WTC11 (cell line): ENCODE measurements at regions not wholly inside any gene's neighbourhood (a gene's known extent, or its start where the extent isn't known, plus 50 kb on each side); places are given as distances from the start of the nearest gene placed in this dataset.

ENCODE experiments used
- ATAC-seq: fragments of 200-7000 bp; cut with Tn5 transposase; 2 replicates; pipeline ENCODE4 v1.10.0; 2021; ENCODE audit warnings: mild to moderate bottlenecking, moderate library complexity
- CTCF ChIA-PET: fragments of 300-600 bp; sonication (Branson Sonifier 250); formaldehyde crosslinking; loops from one replicate; lab custom pipeline; 2021; ENCODE audit warnings: antibody characterized with exemption; lab: Charles Lee
- POLR2A ChIA-PET: fragments of 350-600 bp; sonication (Branson Sonifier 250); formaldehyde crosslinking; loops from one replicate; lab custom pipeline; 2021; ENCODE audit warnings: antibody characterized with exemption; lab: Charles Lee
- DNase-seq: peaks from one replicate; pipeline ENCODE4 v3.0.0; 2021; ENCODE audit warnings: low spot score
- H3K27ac Mint-ChIP-seq: 2 replicates; pipeline ENCODE4 v1.8.0; 2021; ENCODE audit warnings: mixed read lengths
- H3K27me3 Mint-ChIP-seq: 2 replicates; pipeline ENCODE4 v1.8.0; 2021; ENCODE audit warnings: low read depth, mild to moderate bottlenecking, moderate library complexity, mixed read lengths
- H3K36me3 Mint-ChIP-seq: 2 replicates; pipeline ENCODE4 v1.8.0; 2021; ENCODE audit warnings: mixed read lengths
- H3K4me1 Mint-ChIP-seq: 2 replicates; pipeline ENCODE4 v1.8.0; 2022; ENCODE audit warnings: mixed read lengths
- H3K4me3 Mint-ChIP-seq: 2 replicates; pipeline ENCODE4 v1.8.0; 2021; ENCODE audit warnings: mild to moderate bottlenecking, moderate library complexity, mixed read lengths
- H3K9me3 Mint-ChIP-seq: 2 replicates; pipeline ENCODE4 v1.8.0; 2021; ENCODE audit warnings: mixed read lengths
- ATF1 ChIP-seq: sonication (generic); formaldehyde crosslinking; IDR thresholded peaks from 2 replicates; pipeline ENCODE4 v1.8.1; 2023; ENCODE audit warnings: mild to moderate bottlenecking, moderate library complexity, missing genetic modification reagents
- FOXP1 ChIP-seq: sonication (generic); formaldehyde crosslinking; IDR thresholded peaks from 2 replicates; pipeline ENCODE4 v1.8.0; 2022; ENCODE audit warnings: missing genetic modification reagents, mild to moderate bottlenecking, moderate library complexity, borderline replicate concordance
- GRHL2 ChIP-seq: fragments of 250-450 bp; sonication (Bioruptor Pico); IDR thresholded peaks from 2 replicates; pipeline ENCODE4 v1.8.0; 2022; ENCODE audit warnings: mild to moderate bottlenecking, moderate library complexity; ENCODE audit not compliant: insufficient replicate concordance, severe bottlenecking
- MYBL2 ChIP-seq: sonication (generic); formaldehyde crosslinking; IDR thresholded peaks from 2 replicates; pipeline ENCODE4 v1.8.1; 2023; ENCODE audit warnings: mild to moderate bottlenecking, moderate library complexity, missing genetic modification reagents
- NFYB ChIP-seq: sonication (generic); formaldehyde crosslinking; conservative IDR thresholded peaks from 2 replicates; pipeline ENCODE4 v1.8.0; 2022; ENCODE audit warnings: low read depth, missing genetic modification reagents
- OVOL2 ChIP-seq: fragments of 250-450 bp; sonication (Bioruptor Pico); IDR thresholded peaks from 2 replicates; pipeline ENCODE4 v1.9.0; 2021; ENCODE audit warnings: mild to moderate bottlenecking, borderline replicate concordance
- SMAD3 ChIP-seq: sonication (generic); formaldehyde crosslinking; IDR thresholded peaks from 2 replicates; pipeline ENCODE4 v1.8.0; 2022; ENCODE audit warnings: missing genetic modification reagents, mild to moderate bottlenecking, borderline replicate concordance
- TP53 ChIP-seq: sonication (generic); formaldehyde crosslinking; IDR thresholded peaks from 2 replicates; pipeline ENCODE4 v1.8.1; 2023; ENCODE audit warnings: mild to moderate bottlenecking, missing genetic modification reagents
- ZNF138 ChIP-seq: sonication (generic); formaldehyde crosslinking; conservative IDR thresholded peaks from 2 replicates; pipeline ENCODE4 v1.8.1; 2022; ENCODE audit warnings: mild to moderate bottlenecking, moderate library complexity, missing genetic modification reagents
- ZNF317 ChIP-seq: sonication (generic); formaldehyde crosslinking; IDR thresholded peaks from 2 replicates; pipeline ENCODE4 v1.8.1; 2023; ENCODE audit warnings: low read depth, mild to moderate bottlenecking, moderate library complexity, missing genetic modification reagents, borderline replicate concordance
- ZNF416 ChIP-seq: fragments of 250-450 bp; sonication (Bioruptor Pico); IDR thresholded peaks from 2 replicates; pipeline ENCODE4 v1.9.0; 2021; ENCODE audit warnings: mild to moderate bottlenecking, inconsistent platforms
- TF ChIP-seq, protein P1 (sequence below): sonication (generic); formaldehyde crosslinking; IDR thresholded peaks from 2 replicates; pipeline ENCODE4 v1.8.0; 2023; ENCODE audit warnings: mild to moderate bottlenecking, missing genetic modification reagents
- TF ChIP-seq, protein P2 (sequence below): fragments of 250-450 bp; sonication (Bioruptor Pico); IDR thresholded peaks from 2 replicates; pipeline ENCODE4 v2.1.2; 2022; ENCODE audit warnings: mild to moderate bottlenecking, moderate library complexity
- TF ChIP-seq, protein P3 (sequence below): fragments of 250-450 bp; sonication (Bioruptor Pico); IDR thresholded peaks from 2 replicates; pipeline ENCODE4 v1.9.0; 2021; ENCODE audit warnings: mild to moderate bottlenecking
- TF ChIP-seq, protein P4 (sequence below): sonication (generic); formaldehyde crosslinking; IDR thresholded peaks from 2 replicates; pipeline ENCODE4 v1.8.1; 2022; ENCODE audit warnings: low read depth, missing genetic modification reagents, borderline replicate concordance
- TF ChIP-seq, protein P5 (sequence below): sonication (generic); formaldehyde crosslinking; IDR thresholded peaks from 2 replicates; pipeline ENCODE4 v1.8.0; 2022; ENCODE audit warnings: mild to moderate bottlenecking, missing genetic modification reagents
- TF ChIP-seq, protein P6 (sequence below): sonication (generic); formaldehyde crosslinking; IDR thresholded peaks from 2 replicates; pipeline ENCODE4 v1.8.1; 2023; ENCODE audit warnings: mild to moderate bottlenecking, missing genetic modification reagents, borderline replicate concordance
- TF ChIP-seq, protein P7 (sequence below): sonication (generic); formaldehyde crosslinking; IDR thresholded peaks from 2 replicates; pipeline ENCODE4 v1.8.1; 2022; ENCODE audit warnings: low read depth, mild to moderate bottlenecking, moderate library complexity, missing genetic modification reagents, borderline replicate concordance

DNA sequence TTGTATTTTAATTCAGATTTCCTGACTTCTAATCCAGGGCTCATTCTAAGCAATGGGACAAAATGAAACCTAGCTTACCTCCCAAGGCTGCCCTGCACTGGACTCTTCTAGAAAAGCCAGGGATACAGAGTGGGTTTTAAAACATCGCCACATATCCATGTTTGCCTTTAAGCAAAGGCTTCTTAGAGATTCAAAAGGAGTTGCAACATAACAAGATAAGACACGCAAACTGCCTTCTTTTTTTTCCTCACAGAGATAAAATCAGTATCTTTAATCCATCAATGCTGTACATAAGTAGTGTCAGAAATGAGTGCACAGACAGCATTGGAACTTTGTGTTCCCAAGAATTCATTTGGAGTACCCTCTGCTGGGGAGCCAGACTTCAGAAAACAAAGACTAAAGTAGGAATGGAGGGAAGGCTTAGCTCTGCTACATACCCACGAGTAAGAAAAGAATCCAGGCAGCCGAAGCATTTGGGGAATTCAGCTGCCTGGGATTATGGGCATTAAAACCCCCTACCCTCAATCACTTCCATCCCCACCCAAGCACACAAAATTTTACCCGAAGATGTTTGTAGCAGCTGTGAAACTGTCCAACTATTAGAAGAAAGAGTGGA lies 427.8 kb downstream of the ARL4A start (continued):
- TF ChIP-seq, protein P1, sequence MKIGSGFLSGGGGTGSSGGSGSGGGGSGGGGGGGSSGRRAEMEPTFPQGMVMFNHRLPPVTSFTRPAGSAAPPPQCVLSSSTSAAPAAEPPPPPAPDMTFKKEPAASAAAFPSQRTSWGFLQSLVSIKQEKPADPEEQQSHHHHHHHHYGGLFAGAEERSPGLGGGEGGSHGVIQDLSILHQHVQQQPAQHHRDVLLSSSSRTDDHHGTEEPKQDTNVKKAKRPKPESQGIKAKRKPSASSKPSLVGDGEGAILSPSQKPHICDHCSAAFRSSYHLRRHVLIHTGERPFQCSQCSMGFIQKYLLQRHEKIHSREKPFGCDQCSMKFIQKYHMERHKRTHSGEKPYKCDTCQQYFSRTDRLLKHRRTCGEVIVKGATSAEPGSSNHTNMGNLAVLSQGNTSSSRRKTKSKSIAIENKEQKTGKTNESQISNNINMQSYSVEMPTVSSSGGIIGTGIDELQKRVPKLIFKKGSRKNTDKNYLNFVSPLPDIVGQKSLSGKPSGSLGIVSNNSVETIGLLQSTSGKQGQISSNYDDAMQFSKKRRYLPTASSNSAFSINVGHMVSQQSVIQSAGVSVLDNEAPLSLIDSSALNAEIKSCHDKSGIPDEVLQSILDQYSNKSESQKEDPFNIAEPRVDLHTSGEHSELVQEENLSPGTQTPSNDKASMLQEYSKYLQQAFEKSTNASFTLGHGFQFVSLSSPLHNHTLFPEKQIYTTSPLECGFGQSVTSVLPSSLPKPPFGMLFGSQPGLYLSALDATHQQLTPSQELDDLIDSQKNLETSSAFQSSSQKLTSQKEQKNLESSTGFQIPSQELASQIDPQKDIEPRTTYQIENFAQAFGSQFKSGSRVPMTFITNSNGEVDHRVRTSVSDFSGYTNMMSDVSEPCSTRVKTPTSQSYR (CRISPR knock-in tag): no peak
- TF ChIP-seq, protein P2, sequence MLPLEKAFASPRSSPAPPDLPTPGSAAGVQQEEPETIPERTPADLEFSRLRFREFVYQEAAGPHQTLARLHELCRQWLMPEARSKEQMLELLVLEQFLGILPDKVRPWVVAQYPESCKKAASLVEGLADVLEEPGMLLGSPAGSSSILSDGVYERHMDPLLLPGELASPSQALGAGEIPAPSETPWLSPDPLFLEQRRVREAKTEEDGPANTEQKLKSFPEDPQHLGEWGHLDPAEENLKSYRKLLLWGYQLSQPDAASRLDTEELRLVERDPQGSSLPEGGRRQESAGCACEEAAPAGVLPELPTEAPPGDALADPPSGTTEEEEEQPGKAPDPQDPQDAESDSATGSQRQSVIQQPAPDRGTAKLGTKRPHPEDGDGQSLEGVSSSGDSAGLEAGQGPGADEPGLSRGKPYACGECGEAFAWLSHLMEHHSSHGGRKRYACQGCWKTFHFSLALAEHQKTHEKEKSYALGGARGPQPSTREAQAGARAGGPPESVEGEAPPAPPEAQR (CRISPR knock-in tag): no peak
- TF ChIP-seq TP53 (CRISPR knock-in tag): no peak
- TF ChIP-seq, protein P3, sequence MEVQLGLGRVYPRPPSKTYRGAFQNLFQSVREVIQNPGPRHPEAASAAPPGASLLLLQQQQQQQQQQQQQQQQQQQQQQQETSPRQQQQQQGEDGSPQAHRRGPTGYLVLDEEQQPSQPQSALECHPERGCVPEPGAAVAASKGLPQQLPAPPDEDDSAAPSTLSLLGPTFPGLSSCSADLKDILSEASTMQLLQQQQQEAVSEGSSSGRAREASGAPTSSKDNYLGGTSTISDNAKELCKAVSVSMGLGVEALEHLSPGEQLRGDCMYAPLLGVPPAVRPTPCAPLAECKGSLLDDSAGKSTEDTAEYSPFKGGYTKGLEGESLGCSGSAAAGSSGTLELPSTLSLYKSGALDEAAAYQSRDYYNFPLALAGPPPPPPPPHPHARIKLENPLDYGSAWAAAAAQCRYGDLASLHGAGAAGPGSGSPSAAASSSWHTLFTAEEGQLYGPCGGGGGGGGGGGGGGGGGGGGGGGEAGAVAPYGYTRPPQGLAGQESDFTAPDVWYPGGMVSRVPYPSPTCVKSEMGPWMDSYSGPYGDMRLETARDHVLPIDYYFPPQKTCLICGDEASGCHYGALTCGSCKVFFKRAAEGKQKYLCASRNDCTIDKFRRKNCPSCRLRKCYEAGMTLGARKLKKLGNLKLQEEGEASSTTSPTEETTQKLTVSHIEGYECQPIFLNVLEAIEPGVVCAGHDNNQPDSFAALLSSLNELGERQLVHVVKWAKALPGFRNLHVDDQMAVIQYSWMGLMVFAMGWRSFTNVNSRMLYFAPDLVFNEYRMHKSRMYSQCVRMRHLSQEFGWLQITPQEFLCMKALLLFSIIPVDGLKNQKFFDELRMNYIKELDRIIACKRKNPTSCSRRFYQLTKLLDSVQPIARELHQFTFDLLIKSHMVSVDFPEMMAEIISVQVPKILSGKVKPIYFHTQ (CRISPR knock-in tag): no peak
- TF ChIP-seq SMAD3 (CRISPR knock-in tag): no peak
- no peak for TF ChIP-seq NFYB (CRISPR knock-in tag)
- no peak for TF ChIP-seq ZNF416 (CRISPR knock-in tag)
- TF ChIP-seq, protein P4, sequence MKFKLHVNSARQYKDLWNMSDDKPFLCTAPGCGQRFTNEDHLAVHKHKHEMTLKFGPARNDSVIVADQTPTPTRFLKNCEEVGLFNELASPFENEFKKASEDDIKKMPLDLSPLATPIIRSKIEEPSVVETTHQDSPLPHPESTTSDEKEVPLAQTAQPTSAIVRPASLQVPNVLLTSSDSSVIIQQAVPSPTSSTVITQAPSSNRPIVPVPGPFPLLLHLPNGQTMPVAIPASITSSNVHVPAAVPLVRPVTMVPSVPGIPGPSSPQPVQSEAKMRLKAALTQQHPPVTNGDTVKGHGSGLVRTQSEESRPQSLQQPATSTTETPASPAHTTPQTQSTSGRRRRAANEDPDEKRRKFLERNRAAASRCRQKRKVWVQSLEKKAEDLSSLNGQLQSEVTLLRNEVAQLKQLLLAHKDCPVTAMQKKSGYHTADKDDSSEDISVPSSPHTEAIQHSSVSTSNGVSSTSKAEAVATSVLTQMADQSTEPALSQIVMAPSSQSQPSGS (CRISPR knock-in tag): no peak
- TF ChIP-seq FOXP1: no peak
- TF ChIP-seq OVOL2 (CRISPR knock-in tag): no peak
- TF ChIP-seq ATF1 (CRISPR knock-in tag): no peak

DNA sequence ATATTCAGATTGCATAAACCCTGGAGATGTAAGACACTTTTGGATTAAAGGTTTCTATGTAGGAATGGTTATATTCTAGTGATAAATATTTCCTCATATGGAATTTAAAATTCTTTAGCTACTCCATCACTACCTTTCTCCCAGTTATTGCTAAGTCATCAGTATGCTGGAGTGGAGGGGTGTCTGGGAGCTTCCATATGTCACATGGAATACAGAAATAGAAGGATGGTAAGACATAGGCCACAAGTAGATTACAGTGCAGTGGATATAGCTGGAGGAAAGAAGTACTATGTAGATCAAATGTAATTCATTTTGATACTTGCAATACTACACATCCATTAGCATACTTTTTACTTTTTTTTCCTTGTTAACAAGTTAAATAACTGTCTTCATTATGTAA lies 428.4 kb downstream of the ARL4A start:
- Mint-ChIP-seq H3K27ac (no peak overlapping the region), H3K27me3 (no peaks in the 10 kb centered on the region)
- TF ChIP-seq, protein P5, sequence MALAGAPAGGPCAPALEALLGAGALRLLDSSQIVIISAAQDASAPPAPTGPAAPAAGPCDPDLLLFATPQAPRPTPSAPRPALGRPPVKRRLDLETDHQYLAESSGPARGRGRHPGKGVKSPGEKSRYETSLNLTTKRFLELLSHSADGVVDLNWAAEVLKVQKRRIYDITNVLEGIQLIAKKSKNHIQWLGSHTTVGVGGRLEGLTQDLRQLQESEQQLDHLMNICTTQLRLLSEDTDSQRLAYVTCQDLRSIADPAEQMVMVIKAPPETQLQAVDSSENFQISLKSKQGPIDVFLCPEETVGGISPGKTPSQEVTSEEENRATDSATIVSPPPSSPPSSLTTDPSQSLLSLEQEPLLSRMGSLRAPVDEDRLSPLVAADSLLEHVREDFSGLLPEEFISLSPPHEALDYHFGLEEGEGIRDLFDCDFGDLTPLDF (CRISPR knock-in tag): no peak
- TF ChIP-seq, protein P6, sequence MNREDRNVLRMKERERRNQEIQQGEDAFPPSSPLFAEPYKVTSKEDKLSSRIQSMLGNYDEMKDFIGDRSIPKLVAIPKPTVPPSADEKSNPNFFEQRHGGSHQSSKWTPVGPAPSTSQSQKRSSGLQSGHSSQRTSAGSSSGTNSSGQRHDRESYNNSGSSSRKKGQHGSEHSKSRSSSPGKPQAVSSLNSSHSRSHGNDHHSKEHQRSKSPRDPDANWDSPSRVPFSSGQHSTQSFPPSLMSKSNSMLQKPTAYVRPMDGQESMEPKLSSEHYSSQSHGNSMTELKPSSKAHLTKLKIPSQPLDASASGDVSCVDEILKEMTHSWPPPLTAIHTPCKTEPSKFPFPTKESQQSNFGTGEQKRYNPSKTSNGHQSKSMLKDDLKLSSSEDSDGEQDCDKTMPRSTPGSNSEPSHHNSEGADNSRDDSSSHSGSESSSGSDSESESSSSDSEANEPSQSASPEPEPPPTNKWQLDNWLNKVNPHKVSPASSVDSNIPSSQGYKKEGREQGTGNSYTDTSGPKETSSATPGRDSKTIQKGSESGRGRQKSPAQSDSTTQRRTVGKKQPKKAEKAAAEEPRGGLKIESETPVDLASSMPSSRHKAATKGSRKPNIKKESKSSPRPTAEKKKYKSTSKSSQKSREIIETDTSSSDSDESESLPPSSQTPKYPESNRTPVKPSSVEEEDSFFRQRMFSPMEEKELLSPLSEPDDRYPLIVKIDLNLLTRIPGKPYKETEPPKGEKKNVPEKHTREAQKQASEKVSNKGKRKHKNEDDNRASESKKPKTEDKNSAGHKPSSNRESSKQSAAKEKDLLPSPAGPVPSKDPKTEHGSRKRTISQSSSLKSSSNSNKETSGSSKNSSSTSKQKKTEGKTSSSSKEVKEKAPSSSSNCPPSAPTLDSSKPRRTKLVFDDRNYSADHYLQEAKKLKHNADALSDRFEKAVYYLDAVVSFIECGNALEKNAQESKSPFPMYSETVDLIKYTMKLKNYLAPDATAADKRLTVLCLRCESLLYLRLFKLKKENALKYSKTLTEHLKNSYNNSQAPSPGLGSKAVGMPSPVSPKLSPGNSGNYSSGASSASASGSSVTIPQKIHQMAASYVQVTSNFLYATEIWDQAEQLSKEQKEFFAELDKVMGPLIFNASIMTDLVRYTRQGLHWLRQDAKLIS: no peak
- no peak for TF ChIP-seq ZNF317
- TF ChIP-seq, protein P2 (CRISPR knock-in tag): no peak
- TF ChIP-seq ZNF138 (CRISPR knock-in tag): no peak
- TF ChIP-seq GRHL2 (CRISPR knock-in tag): no peak
- TF ChIP-seq MYBL2: no peak
- TF ChIP-seq, protein P7, sequence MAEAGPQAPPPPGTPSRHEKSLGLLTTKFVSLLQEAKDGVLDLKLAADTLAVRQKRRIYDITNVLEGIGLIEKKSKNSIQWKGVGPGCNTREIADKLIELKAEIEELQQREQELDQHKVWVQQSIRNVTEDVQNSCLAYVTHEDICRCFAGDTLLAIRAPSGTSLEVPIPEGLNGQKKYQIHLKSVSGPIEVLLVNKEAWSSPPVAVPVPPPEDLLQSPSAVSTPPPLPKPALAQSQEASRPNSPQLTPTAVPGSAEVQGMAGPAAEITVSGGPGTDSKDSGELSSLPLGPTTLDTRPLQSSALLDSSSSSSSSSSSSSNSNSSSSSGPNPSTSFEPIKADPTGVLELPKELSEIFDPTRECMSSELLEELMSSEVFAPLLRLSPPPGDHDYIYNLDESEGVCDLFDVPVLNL: no peak

More for the DNA sequence above, 428.4 kb downstream of the ARL4A start:
- Mint-ChIP-seq H3K9me3 (0 out of 2 replicates have a peak, but pooled peaks cover under 1% of the 10 kb centered on the region), H3K36me3 (no peaks in the 10 kb centered on the region; the same call in 1 of the 2 replicates), H3K4me3 (no peak overlapping the region), H3K4me1 (peaks cover 18% of the 10 kb centered on the region)
- ATAC-seq (no peak), DNase-seq (no peak)
- POLR2A ChIA-PET: interaction anchor here (0.6 kb wide), 1 partner anchor 242 kb away, joined by 3 read pairs; no protein-coding TSS in a partner anchor
- CTCF ChIA-PET: interaction anchor here (0.6 to 5.4 kb wide), 7 partner anchors 34 to 480 kb away, joined by 3 to 77 read pairs (median 3); partner anchors contain the start of gene ARL4A
